Nephron (organoid): ENCODE measurements at regions not wholly inside any gene's neighbourhood (a gene's known extent, or its start where the extent isn't known, plus 50 kb on each side); places are given as distances from the start of the nearest gene placed in this dataset.

Experiments used
- H3K27ac Mint-ChIP-seq, 3 experiments: 2 replicates each; pipeline ENCODE4 v1.8.0; 2020; ENCODE audit warnings: mixed read lengths in 3 of 3, mild to moderate bottlenecking in 2 of 3, moderate library complexity in 1 of 3
- H3K27me3 Mint-ChIP-seq: 2 replicates; pipeline ENCODE4 v1.8.0; 2021; ENCODE audit warnings: low read depth, mild to moderate bottlenecking, moderate library complexity, mixed read lengths
- H3K36me3 Mint-ChIP-seq: 2 replicates; pipeline ENCODE4 v1.8.0; 2020; ENCODE audit warnings: low read depth, mixed read lengths
- H3K4me1 Mint-ChIP-seq: 2 replicates; pipeline ENCODE4 v1.8.0; 2020; ENCODE audit warnings: mixed read lengths
- H3K4me3 Mint-ChIP-seq, 3 experiments: 2 replicates each; pipeline ENCODE4 v1.8.0; 2020; ENCODE audit warnings: mild to moderate bottlenecking in 3 of 3, mixed read lengths in 3 of 3, moderate library complexity in 2 of 3
- H3K9me3 Mint-ChIP-seq: 2 replicates; pipeline ENCODE4 v1.8.0; 2020; ENCODE audit warnings: mixed read lengths
- TF ChIP-seq, protein P1 (sequence below), 3 experiments: fragments of 200-600 bp; sonication (generic); IDR thresholded peaks; one replicate each; pipeline ENCODE4 v1.5.0; 2021; ENCODE audit warnings: antibody characterized with exemption in 3 of 3; ENCODE audit not compliant: unreplicated experiment in 3 of 3

DNA sequence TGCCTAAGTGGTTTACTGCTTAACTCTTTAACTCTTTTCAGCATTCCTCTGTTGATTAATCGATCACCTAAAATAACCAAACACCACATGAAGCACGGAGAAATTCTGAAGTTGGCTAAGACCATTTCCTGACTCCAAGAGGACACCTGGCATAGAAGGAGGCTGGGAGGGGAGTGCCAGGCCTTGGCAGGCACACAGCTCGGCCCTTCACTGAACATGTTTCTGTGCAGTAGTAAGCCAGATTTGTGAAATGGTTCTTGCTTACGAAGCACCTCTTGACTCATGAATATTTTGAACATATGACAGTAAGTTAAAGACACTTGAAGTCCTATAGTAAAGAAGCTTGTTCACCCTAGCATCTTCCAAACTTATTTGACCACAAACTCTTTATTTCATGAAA lies 82.3 kb downstream of the FOXL1 start:
- H3K4me1 Mint-ChIP-seq, result peaks cover 35% of the 10 kb centered on the region
- H3K36me3 Mint-ChIP-seq, result peaks cover 10% of the 10 kb centered on the region
- H3K27me3 Mint-ChIP-seq, result peaks cover 35% of the 10 kb centered on the region
- TF ChIP-seq, protein P1, sequence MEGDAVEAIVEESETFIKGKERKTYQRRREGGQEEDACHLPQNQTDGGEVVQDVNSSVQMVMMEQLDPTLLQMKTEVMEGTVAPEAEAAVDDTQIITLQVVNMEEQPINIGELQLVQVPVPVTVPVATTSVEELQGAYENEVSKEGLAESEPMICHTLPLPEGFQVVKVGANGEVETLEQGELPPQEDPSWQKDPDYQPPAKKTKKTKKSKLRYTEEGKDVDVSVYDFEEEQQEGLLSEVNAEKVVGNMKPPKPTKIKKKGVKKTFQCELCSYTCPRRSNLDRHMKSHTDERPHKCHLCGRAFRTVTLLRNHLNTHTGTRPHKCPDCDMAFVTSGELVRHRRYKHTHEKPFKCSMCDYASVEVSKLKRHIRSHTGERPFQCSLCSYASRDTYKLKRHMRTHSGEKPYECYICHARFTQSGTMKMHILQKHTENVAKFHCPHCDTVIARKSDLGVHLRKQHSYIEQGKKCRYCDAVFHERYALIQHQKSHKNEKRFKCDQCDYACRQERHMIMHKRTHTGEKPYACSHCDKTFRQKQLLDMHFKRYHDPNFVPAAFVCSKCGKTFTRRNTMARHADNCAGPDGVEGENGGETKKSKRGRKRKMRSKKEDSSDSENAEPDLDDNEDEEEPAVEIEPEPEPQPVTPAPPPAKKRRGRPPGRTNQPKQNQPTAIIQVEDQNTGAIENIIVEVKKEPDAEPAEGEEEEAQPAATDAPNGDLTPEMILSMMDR (IDR thresholded peaks at IDR 0.05; ENCODE audit: unreplicated experiment in 3 of 3), result no peak
- no peak overlapping the region for H3K27ac Mint-ChIP-seq
- H3K9me3 Mint-ChIP-seq, result peaks cover 26% of the 10 kb centered on the region
- no peak overlapping the region for H3K4me3 Mint-ChIP-seq

DNA sequence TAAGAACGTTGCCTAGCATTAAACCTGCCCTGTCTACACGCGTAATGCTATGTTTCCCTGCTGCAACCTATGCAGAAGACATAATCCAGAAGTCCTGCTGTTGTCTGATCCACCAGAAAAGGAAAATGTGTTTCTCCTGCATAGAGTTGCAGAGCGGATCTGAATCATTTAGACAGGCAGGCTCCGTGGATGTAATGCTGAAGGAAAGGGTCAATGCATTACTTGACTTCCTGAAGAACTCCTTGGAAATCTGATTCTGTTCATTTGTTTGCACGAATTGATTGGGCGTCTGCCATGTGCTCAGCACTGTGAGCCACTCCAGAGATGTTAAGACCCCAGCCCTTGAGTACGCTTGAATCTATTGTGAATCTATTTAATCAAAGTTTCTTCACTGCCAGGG lies 83.4 kb downstream of the FOXL1 start:
- Mint-ChIP-seq H3K9me3 (peaks cover 21% of the 10 kb centered on the region), H3K4me1 (peaks cover 44% of the 10 kb centered on the region), H3K27me3 (peaks cover 43% of the 10 kb centered on the region), H3K27ac (peak overlapping the region; percentile 11 to 62 (median 13)), H3K36me3 (peaks cover 10% of the 10 kb centered on the region), H3K4me3 (no peak overlapping the region)
- TF ChIP-seq, protein P1 (IDR thresholded peaks at IDR 0.05; ENCODE audit: unreplicated experiment in 3 of 3), result no peak

DNA sequence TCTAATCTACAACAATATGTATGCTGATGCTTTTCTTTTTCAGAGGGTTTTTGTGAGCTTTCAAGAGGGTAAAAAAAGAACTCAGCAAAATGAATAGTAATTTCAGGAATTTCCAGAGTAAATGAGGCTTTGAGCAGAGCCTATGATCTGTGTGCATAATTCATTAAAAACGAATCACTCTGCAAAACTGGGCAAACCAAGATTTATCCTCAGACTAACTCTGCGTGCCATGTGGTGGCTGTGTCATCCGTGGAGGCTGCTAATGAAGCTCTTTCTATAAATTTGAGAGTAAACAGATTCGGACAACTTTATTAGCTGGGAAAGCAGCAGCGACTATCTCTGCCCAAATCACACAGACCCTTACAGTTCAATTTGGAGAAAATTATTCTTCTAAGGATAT lies 83.8 kb downstream of the FOXL1 start:
- TF ChIP-seq, protein P1 (IDR thresholded peaks at IDR 0.05; ENCODE audit: unreplicated experiment in 3 of 3), result no peak
- no peak overlapping the region for H3K4me3 Mint-ChIP-seq
- peaks cover 48% of the 10 kb centered on the region for H3K27me3 Mint-ChIP-seq
- peaks cover 10% of the 10 kb centered on the region for H3K36me3 Mint-ChIP-seq
- peak overlapping the region; percentile 11 to 62 (median 13) for H3K27ac Mint-ChIP-seq
- H3K4me1 Mint-ChIP-seq, result peaks cover 49% of the 10 kb centered on the region
- H3K9me3 Mint-ChIP-seq, result peaks cover 21% of the 10 kb centered on the region

DNA sequence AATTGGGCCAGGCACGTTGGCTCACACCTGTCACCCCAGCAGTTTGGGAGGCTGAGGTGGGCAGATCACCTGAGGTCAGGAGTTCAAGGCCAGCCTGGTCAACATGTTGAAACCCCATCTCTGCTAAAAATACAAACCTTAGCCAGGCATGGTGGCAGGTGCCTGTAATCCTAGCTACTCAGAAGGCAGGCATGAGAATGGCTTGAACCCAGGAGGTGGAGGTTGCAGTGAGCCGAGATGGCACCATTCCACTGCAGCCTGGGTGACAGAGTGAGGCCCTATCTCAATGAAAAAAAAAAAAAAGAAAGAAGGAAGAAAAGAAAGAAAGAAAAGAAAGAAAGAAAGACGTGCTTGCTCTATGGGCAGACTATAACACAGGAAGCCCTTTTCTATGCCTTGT lies 84.4 kb downstream of the FOXL1 start:
- TF ChIP-seq, protein P1 (IDR thresholded peaks at IDR 0.05; ENCODE audit: unreplicated experiment in 3 of 3), result no peak
- Mint-ChIP-seq H3K4me1 (peaks cover 51% of the 10 kb centered on the region), H3K36me3 (peaks cover 10% of the 10 kb centered on the region), H3K27ac (no peak overlapping the region), H3K4me3 (no peak overlapping the region), H3K27me3 (peaks cover 49% of the 10 kb centered on the region), H3K9me3 (peaks cover 21% of the 10 kb centered on the region)

DNA sequence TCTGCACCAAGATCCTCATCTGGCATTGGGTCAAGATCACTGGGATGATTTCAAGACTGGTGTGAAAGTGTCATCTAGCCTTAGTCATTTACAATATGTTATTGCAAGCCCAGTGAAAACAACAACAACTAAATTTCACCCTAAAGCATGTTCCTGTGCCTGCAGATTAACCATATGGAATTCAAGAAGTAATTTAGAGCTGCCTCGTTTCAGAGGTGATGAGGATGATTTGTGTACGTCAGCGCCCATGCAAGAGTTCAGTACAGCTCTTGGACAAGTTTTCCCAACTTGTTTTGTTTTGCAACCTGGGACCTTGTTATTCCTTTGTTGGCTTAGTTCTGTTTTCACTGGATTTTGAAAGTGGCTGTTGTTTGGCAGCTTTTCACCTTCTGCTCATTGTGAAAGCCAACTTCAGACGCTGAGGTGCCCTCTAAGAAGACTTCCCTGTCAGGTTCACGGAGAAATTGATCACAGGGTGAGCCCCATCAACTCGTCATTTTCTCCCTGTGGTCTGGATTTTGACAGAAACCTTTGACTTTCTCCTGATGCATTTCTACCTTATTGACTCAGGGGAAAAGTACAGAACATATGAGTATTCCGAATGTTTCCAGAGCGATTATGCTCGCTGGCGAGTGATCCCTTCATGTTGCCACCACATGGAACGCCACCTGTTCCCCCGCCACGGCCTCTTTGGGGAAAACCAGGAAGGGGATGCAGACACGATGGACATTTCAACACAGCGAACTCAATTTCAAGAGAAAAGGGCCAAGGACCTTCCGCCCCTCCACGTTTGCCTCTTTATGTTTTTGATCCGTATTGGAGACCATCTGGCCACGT lies 85.6 kb downstream of the FOXL1 start:
- peaks cover 15% of the 10 kb centered on the region for H3K36me3 Mint-ChIP-seq
- H3K9me3 Mint-ChIP-seq, result peaks cover 22% of the 10 kb centered on the region
- peaks cover 62% of the 10 kb centered on the region for H3K4me1 Mint-ChIP-seq
- H3K4me3 Mint-ChIP-seq, result no peak overlapping the region
- TF ChIP-seq, protein P1 (IDR thresholded peaks at IDR 0.05; ENCODE audit: unreplicated experiment in 3 of 3), result no peak
- H3K27me3 Mint-ChIP-seq, result peaks cover 59% of the 10 kb centered on the region
- peak overlapping the region in 2 of 3 experiments; percentile 27 to 79 for H3K27ac Mint-ChIP-seq
